Muscle of leg (tissue), 3 donors: ENCODE measurements at regions not wholly inside any gene's neighbourhood (a gene's known extent, or its start where the extent isn't known, plus 50 kb on each side); places are given as distances from the start of the nearest gene placed in this dataset.

ENCODE experiments used
- DNase-seq: peaks from one replicate; pipeline ENCODE4 v3.0.0; 2013
- H3K27ac ChIP-seq: one replicate; pipeline ENCODE4 v1.5.1; 2013; ENCODE audit warnings: mild to moderate bottlenecking, low read length, control low read depth
- H3K27me3 ChIP-seq: one replicate; pipeline ENCODE4 v1.6.1; 2013; ENCODE audit warnings: low read length; ENCODE audit not compliant: control insufficient read depth, insufficient read depth
- H3K36me3 ChIP-seq: one replicate; pipeline ENCODE4 v1.6.1; 2013; ENCODE audit warnings: low read length; ENCODE audit not compliant: control insufficient read depth, insufficient read depth
- H3K4me1 ChIP-seq: one replicate; pipeline ENCODE4 v1.6.1; 2013; ENCODE audit warnings: low read length; ENCODE audit not compliant: control insufficient read depth, insufficient read depth
- H3K4me3 ChIP-seq: one replicate; pipeline ENCODE4 v1.5.1; 2013; ENCODE audit warnings: low read length, control low read depth
- H3K9me3 ChIP-seq: replicated peaks from 2 replicates; pipeline ENCODE4 v1.6.1; 2013; ENCODE audit warnings: low read depth, low read length; ENCODE audit not compliant: control insufficient read depth
- WGBS: methylation state at CpG from one replicate; pipeline ENCODE4 v1.1.5; 2013; ENCODE audit warnings: missing lambda C conversion rate; ENCODE audit not compliant: insufficient coverage; 5-methylcytosine and 5-hydroxymethylcytosine counted together

- H3K27ac ChIP-seq: no peak overlapping the region
- no CpG with 5 or more reads among the region's 2 CpGs for WGBS
- no peaks in the 10 kb centered on the region for H3K9me3 ChIP-seq
- peaks cover 2% of the 10 kb centered on the region for H3K27me3 ChIP-seq
- no peak for DNase-seq
- H3K36me3 ChIP-seq: no peaks in the 10 kb centered on the region
- no peaks in the 10 kb centered on the region for H3K4me1 ChIP-seq
- H3K4me3 ChIP-seq: no peak overlapping the region
Observed at GRCh38 chr1:34587761-34588160, 167.1 kb upstream of the GJB5 start.

- peaks cover 2% of the 10 kb centered on the region for H3K27me3 ChIP-seq
- no peaks in the 10 kb centered on the region for H3K4me1 ChIP-seq
- H3K4me3 ChIP-seq: no peak overlapping the region
- DNase-seq: no peak
- no peak overlapping the region for H3K27ac ChIP-seq
- WGBS: 100% methylated on average over 1 of the region's 4 CpGs
- H3K9me3 ChIP-seq: no peaks in the 10 kb centered on the region
- H3K36me3 ChIP-seq: no peaks in the 10 kb centered on the region
Observed at GRCh38 chr1:34590211-34590623, 164.6 kb upstream of the GJB5 start.

- H3K9me3 ChIP-seq: no peaks in the 10 kb centered on the region
Observed at GRCh38 chr1:34591751-34592629, 162.9 kb upstream of the GJB5 start.

GRCh38 chr1:34597877-34598514 is 156.9 kb upstream of the GJB5 start:
- H3K4me1 ChIP-seq: no peaks in the 10 kb centered on the region
- H3K9me3 ChIP-seq: no peaks in the 10 kb centered on the region
- no peaks in the 10 kb centered on the region for H3K36me3 ChIP-seq
- no peak overlapping the region for H3K27ac ChIP-seq
- peaks cover 5% of the 10 kb centered on the region for H3K27me3 ChIP-seq
- peak; percentile 25 for DNase-seq
- WGBS: 0% methylated on average over 1 of the region's 5 CpGs
- H3K4me3 ChIP-seq: no peak overlapping the region

More at GRCh38 chr1:34591751-34592629, 162.9 kb upstream of the GJB5 start:
- Histone ChIP-seq H3K4me3 (no peak overlapping the region), H3K27ac (no peak overlapping the region), H3K4me1 (no peaks in the 10 kb centered on the region), H3K27me3 (peaks cover 2% of the 10 kb centered on the region), H3K36me3 (no peaks in the 10 kb centered on the region)
- 58% methylated on average over 3 of the region's 4 CpGs for WGBS
- DNase-seq: no peak

- Histone ChIP-seq H3K4me1 (no peaks in the 10 kb centered on the region), H3K27ac (no peak overlapping the region), H3K27me3 (peaks cover 5% of the 10 kb centered on the region), H3K9me3 (no peaks in the 10 kb centered on the region), H3K4me3 (no peak overlapping the region), H3K36me3 (no peaks in the 10 kb centered on the region)
- 33% methylated on average over 1 of the region's 6 CpGs for WGBS
- DNase-seq: no peak
Observed at GRCh38 chr1:34602907-34603306, 151.9 kb upstream of the GJB5 start.

- Histone ChIP-seq H3K36me3 (no peaks in the 10 kb centered on the region), H3K27ac (no peak overlapping the region), H3K9me3 (no peaks in the 10 kb centered on the region), H3K27me3 (peaks cover 2% of the 10 kb centered on the region), H3K4me1 (no peaks in the 10 kb centered on the region), H3K4me3 (no peak overlapping the region)
- 47% methylated on average over 2 of the region's 2 CpGs for WGBS
- no peak for DNase-seq
Observed at GRCh38 chr1:34603594-34603993, 151.3 kb upstream of the GJB5 start.

GRCh38 chr1:34606504-34606903 is 148.3 kb upstream of the GJB5 start:
- no peaks in the 10 kb centered on the region for H3K4me1 ChIP-seq
- no peak overlapping the region for H3K27ac ChIP-seq
- no peak for DNase-seq
- H3K27me3 ChIP-seq: no peaks in the 10 kb centered on the region
- no peaks in the 10 kb centered on the region for H3K36me3 ChIP-seq
- H3K4me3 ChIP-seq: no peak overlapping the region
- WGBS: no CpG with 5 or more reads among the region's 5 CpGs
- no peaks in the 10 kb centered on the region for H3K9me3 ChIP-seq

GRCh38 chr1:34610063-34610462 is 144.8 kb upstream of the GJB5 start:
- Histone ChIP-seq H3K4me1 (no peaks in the 10 kb centered on the region), H3K9me3 (no peaks in the 10 kb centered on the region)

GRCh38 chr1:34611571-34611970 is 143.3 kb upstream of the GJB5 start:
- Histone ChIP-seq H3K36me3 (no peaks in the 10 kb centered on the region), H3K27me3 (no peaks in the 10 kb centered on the region)
- 72% methylated on average over 3 of the region's 5 CpGs for WGBS

More at GRCh38 chr1:34610063-34610462, 144.8 kb upstream of the GJB5 start:
- WGBS: no CpG with 5 or more reads among the region's 2 CpGs
- DNase-seq: no peak
- Histone ChIP-seq H3K27ac (no peak overlapping the region), H3K36me3 (no peaks in the 10 kb centered on the region), H3K27me3 (no peaks in the 10 kb centered on the region), H3K4me3 (no peak overlapping the region)

GRCh38 chr1:34612091-34612827 is 142.6 kb upstream of the GJB5 start:
- Histone ChIP-seq H3K27ac (no peak overlapping the region), H3K9me3 (no peaks in the 10 kb centered on the region), H3K36me3 (no peaks in the 10 kb centered on the region), H3K4me1 (no peaks in the 10 kb centered on the region), H3K4me3 (no peak overlapping the region), H3K27me3 (no peaks in the 10 kb centered on the region)
- DNase-seq: no peak
- WGBS: 55% methylated on average over 7 of the region's 9 CpGs

More at GRCh38 chr1:34611571-34611970, 143.3 kb upstream of the GJB5 start:
- no peaks in the 10 kb centered on the region for H3K9me3 ChIP-seq
- no peaks in the 10 kb centered on the region for H3K4me1 ChIP-seq
- no peak overlapping the region for H3K27ac ChIP-seq
- H3K4me3 ChIP-seq: no peak overlapping the region
- no peak for DNase-seq
